ENCODE measurements at regions not wholly inside any gene's neighbourhood (a gene's known extent, or its start where the extent isn't known, plus 50 kb on each side); places are given as distances from the start of the nearest gene placed in this dataset.

DNA sequence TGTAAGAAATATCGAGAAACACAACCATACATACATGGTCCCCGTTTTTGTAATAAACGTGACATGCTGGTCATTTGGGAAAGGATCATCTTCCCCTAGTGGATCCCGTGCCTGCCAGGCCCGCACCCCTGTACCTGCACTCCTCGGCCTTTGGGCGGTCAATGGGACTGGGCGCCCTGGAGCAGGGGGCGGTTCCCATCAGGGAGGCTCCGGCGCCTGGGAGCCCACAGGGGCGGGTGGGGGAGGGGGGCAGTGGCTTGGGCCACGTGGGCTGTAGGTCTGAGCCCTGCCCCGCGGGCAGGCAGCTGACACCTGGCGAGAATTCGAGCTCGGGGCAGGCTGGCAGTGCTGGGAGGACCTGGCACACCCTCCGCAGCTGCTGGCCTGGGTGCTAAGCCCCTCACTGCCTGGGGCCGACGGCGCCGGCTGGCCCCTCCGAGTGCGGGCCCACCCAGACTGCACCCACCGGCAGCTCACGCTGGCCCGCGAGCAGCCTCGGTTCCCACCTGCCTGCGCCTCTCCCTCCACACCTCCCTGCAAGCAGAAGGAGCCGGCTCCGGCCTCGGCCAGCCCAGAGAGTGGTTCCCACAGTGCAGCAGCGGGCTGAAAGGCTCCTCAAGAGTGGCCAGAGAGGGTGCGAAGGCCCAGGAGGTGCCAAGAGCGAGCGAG is 361.6 kb upstream of the GRM3 start:
- no peaks in the 10 kb centered on the region for H3K9me3 Mint-ChIP-seq (ENCODE audit: unreplicated experiment)
- TF ChIP-seq, protein P1, sequence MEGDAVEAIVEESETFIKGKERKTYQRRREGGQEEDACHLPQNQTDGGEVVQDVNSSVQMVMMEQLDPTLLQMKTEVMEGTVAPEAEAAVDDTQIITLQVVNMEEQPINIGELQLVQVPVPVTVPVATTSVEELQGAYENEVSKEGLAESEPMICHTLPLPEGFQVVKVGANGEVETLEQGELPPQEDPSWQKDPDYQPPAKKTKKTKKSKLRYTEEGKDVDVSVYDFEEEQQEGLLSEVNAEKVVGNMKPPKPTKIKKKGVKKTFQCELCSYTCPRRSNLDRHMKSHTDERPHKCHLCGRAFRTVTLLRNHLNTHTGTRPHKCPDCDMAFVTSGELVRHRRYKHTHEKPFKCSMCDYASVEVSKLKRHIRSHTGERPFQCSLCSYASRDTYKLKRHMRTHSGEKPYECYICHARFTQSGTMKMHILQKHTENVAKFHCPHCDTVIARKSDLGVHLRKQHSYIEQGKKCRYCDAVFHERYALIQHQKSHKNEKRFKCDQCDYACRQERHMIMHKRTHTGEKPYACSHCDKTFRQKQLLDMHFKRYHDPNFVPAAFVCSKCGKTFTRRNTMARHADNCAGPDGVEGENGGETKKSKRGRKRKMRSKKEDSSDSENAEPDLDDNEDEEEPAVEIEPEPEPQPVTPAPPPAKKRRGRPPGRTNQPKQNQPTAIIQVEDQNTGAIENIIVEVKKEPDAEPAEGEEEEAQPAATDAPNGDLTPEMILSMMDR (IDR thresholded peaks at IDR 0.05; ENCODE audit: unreplicated experiment) = no peak
- DNase-seq (ENCODE audit: unreplicated experiment) = no peak
- no peak overlapping the region for H3K27ac Mint-ChIP-seq (ENCODE audit: low read depth, unreplicated experiment)
- no peaks in the 10 kb centered on the region for H3K36me3 Mint-ChIP-seq (ENCODE audit: insufficient read depth, unreplicated experiment)
- ChIA-PET POLR2A (no interaction called here), CTCF (no interaction called here)
- intact Hi-C loops (cut with micrococcal nuclease) = no loop called here
- no TSS peak for BruUV-seq (replicated peaks)
- H3K4me1 Mint-ChIP-seq (ENCODE audit: insufficient read depth, unreplicated experiment) = no peaks in the 10 kb centered on the region
- H3K4me3 Mint-ChIP-seq (ENCODE audit: unreplicated experiment) = no peak overlapping the region
- H3K27me3 Mint-ChIP-seq (ENCODE audit: insufficient read depth, unreplicated experiment) = peaks cover 31% of the 10 kb centered on the region

DNA sequence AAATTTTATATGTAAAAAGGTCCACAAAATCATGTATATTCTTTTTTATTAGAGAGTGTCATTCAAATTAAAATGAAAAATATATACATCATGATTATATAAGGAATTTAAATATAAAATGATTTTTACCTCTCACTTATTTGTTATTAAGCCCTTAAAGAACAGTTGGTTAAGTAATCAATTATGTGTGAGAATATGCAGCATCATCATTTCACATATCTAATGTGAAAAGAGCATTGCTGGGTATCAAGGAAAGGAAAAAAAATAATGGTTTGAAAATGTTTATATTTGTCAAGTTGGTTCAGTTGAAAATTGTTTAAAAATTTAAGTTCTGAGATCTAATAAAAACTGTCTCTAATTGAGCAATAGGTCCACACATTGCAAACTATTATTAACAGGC is 363.6 kb upstream of the GRM3 start:
- Mint-ChIP-seq H3K27me3 (ENCODE audit: insufficient read depth, unreplicated experiment) (peaks cover 11% of the 10 kb centered on the region), H3K4me1 (ENCODE audit: insufficient read depth, unreplicated experiment) (no peaks in the 10 kb centered on the region), H3K36me3 (ENCODE audit: insufficient read depth, unreplicated experiment) (no peaks in the 10 kb centered on the region), H3K9me3 (ENCODE audit: unreplicated experiment) (no peaks in the 10 kb centered on the region), H3K4me3 (ENCODE audit: unreplicated experiment) (no peak overlapping the region), H3K27ac (ENCODE audit: low read depth, unreplicated experiment) (no peak overlapping the region)
- ChIA-PET POLR2A (no interaction called here), CTCF (no interaction called here)
- TF ChIP-seq, protein P1 (IDR thresholded peaks at IDR 0.05; ENCODE audit: unreplicated experiment) = no peak
- no TSS peak for BruUV-seq (replicated peaks)
- no peak for DNase-seq (ENCODE audit: unreplicated experiment)
- intact Hi-C loops (cut with micrococcal nuclease) = no loop called here

DNA sequence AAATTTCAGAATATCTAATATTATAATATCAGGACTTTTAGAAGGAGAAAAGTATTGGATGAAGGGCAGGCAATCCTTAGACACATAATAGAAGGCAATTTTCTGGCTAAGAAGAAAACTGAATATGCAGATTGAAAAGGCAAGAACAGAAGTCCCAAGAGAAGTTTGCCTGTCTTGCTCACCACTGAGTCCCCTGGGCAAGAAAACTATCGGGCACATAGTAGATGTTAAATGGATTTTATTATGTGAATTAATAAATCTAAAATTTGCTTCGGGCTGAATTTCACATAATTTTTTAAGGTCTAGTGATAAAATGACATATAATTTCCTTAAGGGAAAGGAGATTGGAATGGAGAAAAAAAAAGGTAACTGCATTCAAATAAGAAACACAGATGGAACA is 380.9 kb upstream of the GRM3 start:
- ChIA-PET POLR2A (no interaction called here), CTCF (no interaction called here)
- intact Hi-C loops (cut with micrococcal nuclease) = no loop called here
- DNase-seq (ENCODE audit: unreplicated experiment) = no peak
- TF ChIP-seq, protein P1 (IDR thresholded peaks at IDR 0.05; ENCODE audit: unreplicated experiment) = no peak
- Mint-ChIP-seq H3K4me1 (ENCODE audit: insufficient read depth, unreplicated experiment) (no peaks in the 10 kb centered on the region), H3K27ac (ENCODE audit: low read depth, unreplicated experiment) (no peak overlapping the region), H3K27me3 (ENCODE audit: insufficient read depth, unreplicated experiment) (no peaks in the 10 kb centered on the region), H3K36me3 (ENCODE audit: insufficient read depth, unreplicated experiment) (no peaks in the 10 kb centered on the region), H3K9me3 (ENCODE audit: unreplicated experiment) (peaks cover 3% of the 10 kb centered on the region), H3K4me3 (ENCODE audit: unreplicated experiment) (no peak overlapping the region)
- no TSS peak for BruUV-seq (replicated peaks)

DNA sequence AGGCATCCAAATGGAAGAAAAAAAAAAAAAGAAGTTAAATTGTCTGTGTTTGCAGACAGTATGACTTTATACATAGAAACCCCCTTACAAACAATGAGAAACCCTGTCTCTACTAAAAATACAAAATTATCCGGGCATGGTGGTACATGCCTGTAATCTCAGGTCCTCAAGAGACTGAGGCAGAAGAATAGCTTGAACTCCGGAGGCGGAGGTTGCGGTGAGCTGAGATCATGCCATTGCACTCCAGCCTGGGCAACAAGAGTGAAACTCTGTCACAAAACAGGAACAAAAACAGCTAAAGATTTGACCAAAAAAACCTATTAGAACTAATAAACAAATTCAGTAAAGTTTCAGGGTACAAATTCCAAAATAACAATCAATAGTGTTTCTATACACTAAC is 385.8 kb upstream of the GRM3 start:
- peaks cover 8% of the 10 kb centered on the region for H3K9me3 Mint-ChIP-seq (ENCODE audit: unreplicated experiment)
- TF ChIP-seq, protein P1 (IDR thresholded peaks at IDR 0.05; ENCODE audit: unreplicated experiment) = no peak
- H3K36me3 Mint-ChIP-seq (ENCODE audit: insufficient read depth, unreplicated experiment) = no peaks in the 10 kb centered on the region
- no peak overlapping the region for H3K4me3 Mint-ChIP-seq (ENCODE audit: unreplicated experiment)
- no peak for DNase-seq (ENCODE audit: unreplicated experiment)
- no peak overlapping the region for H3K27ac Mint-ChIP-seq (ENCODE audit: low read depth, unreplicated experiment)
- intact Hi-C loops (cut with micrococcal nuclease) = no loop called here
- no peaks in the 10 kb centered on the region for H3K27me3 Mint-ChIP-seq (ENCODE audit: insufficient read depth, unreplicated experiment)
- ChIA-PET POLR2A (no interaction called here), CTCF (no interaction called here)
- H3K4me1 Mint-ChIP-seq (ENCODE audit: insufficient read depth, unreplicated experiment) = no peaks in the 10 kb centered on the region
- no TSS peak for BruUV-seq (replicated peaks)

All from MCF 10A (cell line).